ENCODE measurements at regions not wholly inside any gene's neighbourhood (a gene's known extent, or its start where the extent isn't known, plus 50 kb on each side); places are given as distances from the start of the nearest gene placed in this dataset.

GRCh38 chr13:110811771-110812120, 98.2 kb downstream of the ING1 start:
- TF ChIP-seq POLR2AphosphoS5 (IDR thresholded peaks at IDR 0.05), result no peak
- peak overlapping the region in 2 of 8 donors; percentile 6 to 55 for H3K4me3 ChIP-seq
- DNase-seq, result no peak
- H3K27ac ChIP-seq, result no peak overlapping the region
- peaks cover 0 to 18% (median 12%) of the 10 kb centered on the region in 6 donors for H3K4me1 ChIP-seq
- H3K36me3 ChIP-seq, result no peaks in the 10 kb centered on the region
- H3K9me3 ChIP-seq, result no peaks in the 10 kb centered on the region
- H3K27me3 ChIP-seq (replicated peaks in 1 of 7), result peaks cover 0 to 63% (median 10%) of the 10 kb centered on the region in 7 donors
- intact Hi-C loops (cut with DNase I; ENCODE audit: low total_unique reads), result loop anchor here (10.0 kb wide), 1 partner anchor 217 kb away; no protein-coding TSS in a partner anchor
- WGBS, 5 donors, result 57 to 74% (median 64%) methylated on average over 8 of the region's 8 CpGs

GRCh38 chr13:110812121-110812868, 98.8 kb downstream of the ING1 start:
- H3K27me3 ChIP-seq (replicated peaks in 1 of 7), result peaks cover 0 to 62% (median 10%) of the 10 kb centered on the region in 7 donors
- intact Hi-C loops (cut with DNase I; ENCODE audit: low total_unique reads), result loop anchor here (10.0 kb wide), 1 partner anchor 217 kb away; no protein-coding TSS in a partner anchor
- peaks cover 0 to 18% (median 12%) of the 10 kb centered on the region in 6 donors for H3K4me1 ChIP-seq
- H3K4me3 ChIP-seq, result peak overlapping the region in 7 of 8 donors; percentile 6 to 55 (median 15)
- WGBS, 5 donors, result 25 to 52% (median 30%) methylated on average over 44 to 48 of the region's 48 CpGs
- H3K36me3 ChIP-seq, result no peaks in the 10 kb centered on the region
- no peak for TF ChIP-seq POLR2A (IDR thresholded peaks at IDR 0.05)
- peak in 4 of 11 experiments; percentile 7 to 38 (median 26) for TF ChIP-seq CTCF (IDR thresholded peaks at IDR 0.05 in 8 of 11, conservative IDR thresholded peaks at IDR 0.05 in 3 of 11)
- peak in 2 of 3 donors; percentile 23 to 39 for TF ChIP-seq POLR2AphosphoS5 (IDR thresholded peaks at IDR 0.05)
- DNase-seq, result no peak
- no peaks in the 10 kb centered on the region for H3K9me3 ChIP-seq
- peak overlapping the region in 1 of 8 donors; percentile 41 for H3K27ac ChIP-seq

GRCh38 chr13:110812869-110813645, 99.6 kb downstream of the ING1 start:
- no peak for TF ChIP-seq POLR2AphosphoS5 (IDR thresholded peaks at IDR 0.05)
- peak in 1 of 11 experiments; percentile 1 for TF ChIP-seq CTCF (IDR thresholded peaks at IDR 0.05 in 8 of 11, conservative IDR thresholded peaks at IDR 0.05 in 3 of 11)
- 52 to 79% (median 61%) methylated on average over 50 to 84 of the region's 84 CpGs for WGBS, 5 donors
- intact Hi-C loops (cut with DNase I; ENCODE audit: low total_unique reads), result loop anchor here (10.0 kb wide), 1 partner anchor 218 kb away; no protein-coding TSS in a partner anchor
- Histone ChIP-seq H3K27me3 (replicated peaks in 1 of 7) (peaks cover 0 to 56% (median 10%) of the 10 kb centered on the region in 7 donors), H3K9me3 (no peaks in the 10 kb centered on the region), H3K27ac (no peak overlapping the region), H3K4me1 (peaks cover 0 to 18% (median 12%) of the 10 kb centered on the region in 6 donors), H3K4me3 (peak overlapping the region in 6 of 8 donors; percentile 6 to 55 (median 19)), H3K36me3 (no peaks in the 10 kb centered on the region)
- DNase-seq, result no peak

- intact Hi-C loops (cut with DNase I; ENCODE audit: low total_unique reads), result loop anchor here (10.0 kb wide), 1 partner anchor 219 kb away; no protein-coding TSS in a partner anchor
- H3K4me1 ChIP-seq, result peaks cover 0 to 18% (median 12%) of the 10 kb centered on the region in 6 donors
- H3K4me3 ChIP-seq, result no peak overlapping the region
- WGBS, 5 donors, result 88 to 94% (median 91%) methylated on average over 38 to 39 of the region's 39 CpGs
- no peaks in the 10 kb centered on the region for H3K9me3 ChIP-seq
- no peaks in the 10 kb centered on the region for H3K36me3 ChIP-seq
- TF ChIP-seq POLR2AphosphoS5 (IDR thresholded peaks at IDR 0.05) (no peak), POLR2A (IDR thresholded peaks at IDR 0.05) (no peak), CTCF (IDR thresholded peaks at IDR 0.05 in 8 of 11, conservative IDR thresholded peaks at IDR 0.05 in 3 of 11) (no peak)
- H3K27me3 ChIP-seq (replicated peaks in 1 of 7), result peaks cover 0 to 47% (median 10%) of the 10 kb centered on the region in 7 donors
- DNase-seq, result no peak
- H3K27ac ChIP-seq, result no peak overlapping the region
Observed at GRCh38 chr13:110813646-110814624, 100.4 kb downstream of the ING1 start.

Data from spleen (tissue), 11 donors.